CD4-positive, alpha-beta T cell (primary cell): ENCODE measurements at regions not wholly inside any gene's neighbourhood (a gene's known extent, or its start where the extent isn't known, plus 50 kb on each side); places are given as distances from the start of the nearest gene placed in this dataset.

ENCODE experiments used
- ATAC-seq: fragments of 200-7000 bp; cut with Tn5 transposase; one replicate; pipeline ENCODE4 v1.10.0; 2022; ENCODE audit warnings: mild to moderate bottlenecking; ENCODE audit not compliant: poor library complexity
- CTCF ChIA-PET: fragments of 350-600 bp; sonication (Branson Sonifier 250); formaldehyde crosslinking; loops from one replicate; lab custom pipeline; 2021; ENCODE audit warnings: antibody characterized with exemption, inconsistent platforms; lab: Charles Lee
- POLR2A ChIA-PET: fragments of 350-600 bp; sonication (Branson Sonifier 250); formaldehyde crosslinking; loops from one replicate; lab custom pipeline; 2021; ENCODE audit warnings: antibody characterized with exemption, inconsistent platforms; lab: Charles Lee
- DNase-seq, 14 experiments: peaks; one replicate each; pipeline ENCODE4 v3.0.0-alpha.2; 2013 to 2020; ENCODE audit warnings: mixed read lengths in 2 of 14
- H3K27ac ChIP-seq, 2 donors: one replicate each; pipeline versions ENCODE4 v1.5.1 to v1.7.0; 2013; ENCODE audit warnings: low read length in 2 of 2, low read depth in 1 of 2, mild to moderate bottlenecking in 1 of 2
- H3K27me3 ChIP-seq, 2 experiments: 1 replicate in 1 of 2; 2 replicates in 1 of 2; pipeline versions ENCODE4 v1.6.1 to v1.7.0; 2013; ENCODE audit warnings: low read length in 2 of 2, control low read depth in 1 of 2, mild to moderate bottlenecking in 1 of 2, moderate library complexity in 1 of 2; ENCODE audit not compliant: insufficient read depth in 2 of 2, control insufficient read depth in 1 of 2
- H3K36me3 ChIP-seq: one replicate; pipeline ENCODE4 v1.6.1; 2013; ENCODE audit warnings: low read length, control low read depth; ENCODE audit not compliant: insufficient read depth
- H3K4me1 ChIP-seq: one replicate; pipeline ENCODE4 v1.6.1; 2013; ENCODE audit warnings: low read length, control low read depth; ENCODE audit not compliant: insufficient read depth
- H3K4me3 ChIP-seq: one replicate; pipeline ENCODE4 v1.5.1; 2013; ENCODE audit warnings: mild to moderate bottlenecking, low read length, moderate library complexity
- H3K9me3 ChIP-seq, 2 experiments: 1 replicate in 1 of 2; 2 replicates in 1 of 2; pipeline versions ENCODE4 v1.6.1 to v1.7.0; 2013; ENCODE audit warnings: low read length in 2 of 2, mild to moderate bottlenecking in 2 of 2, control low read depth in 1 of 2, moderate library complexity in 1 of 2; ENCODE audit not compliant: control insufficient read depth in 1 of 2, insufficient read depth in 1 of 2
- H3K27ac Mint-ChIP-seq: one replicate; pipeline ENCODE4 v1.8.0; 2020; ENCODE audit warnings: mixed read lengths
- H3K27me3 Mint-ChIP-seq: one replicate; pipeline ENCODE4 v1.8.0; 2021; ENCODE audit warnings: mixed read lengths
- H3K36me3 Mint-ChIP-seq: one replicate; pipeline ENCODE4 v1.8.0; 2021; ENCODE audit warnings: low read depth, mixed read lengths
- H3K4me1 Mint-ChIP-seq: one replicate; pipeline ENCODE4 v1.8.0; 2021; ENCODE audit warnings: low read depth, mixed read lengths
- H3K4me3 Mint-ChIP-seq: one replicate; pipeline ENCODE4 v1.8.0; 2020; ENCODE audit warnings: mild to moderate bottlenecking, mixed read lengths
- H3K9me3 Mint-ChIP-seq: one replicate; pipeline ENCODE4 v1.8.0; 2020; ENCODE audit warnings: mixed read lengths
- CTCF ChIP-seq: fragments of 200-600 bp; IDR thresholded peaks from one replicate; pipeline ENCODE4 v1.8.0; 2022; ENCODE audit warnings: antibody characterized with exemption, mild to moderate bottlenecking
- intact Hi-C, 2 experiments: fragments of 100-400 bp; cut with DNase I in 1 of 2; cut with micrococcal nuclease in 1 of 2; formaldehyde crosslinking; loops; one replicate each; pipeline versions ENCODE4 v1.15.1 to v1.9.0; 2023 to 2025; cut with DNase I, micrococcal nuclease

- ATAC-seq, result no peak
- H3K4me1 Mint-ChIP-seq, result no peaks in the 10 kb centered on the region
- CTCF ChIA-PET, result no interaction called here
Observed at GRCh38 chr4:65918872-65919271, 248.6 kb upstream of the EPHA5 start.

GRCh38 chr4:65918212-65918611 is 247.9 kb upstream of the EPHA5 start:
- H3K27me3 ChIP-seq, result no peaks in the 10 kb centered on the region
- no peak overlapping the region for H3K4me3 ChIP-seq
- no peak overlapping the region for H3K27ac ChIP-seq
- no peak for ATAC-seq
- no peak for DNase-seq
- H3K4me1 ChIP-seq, result no peaks in the 10 kb centered on the region
- ChIA-PET POLR2A (no interaction called here), CTCF (no interaction called here)
- H3K27me3 Mint-ChIP-seq, result no peaks in the 10 kb centered on the region
- H3K9me3 Mint-ChIP-seq, result peaks cover 11% of the 10 kb centered on the region
- H3K36me3 Mint-ChIP-seq, result no peaks in the 10 kb centered on the region
- TF ChIP-seq CTCF, result no peak
- no peaks in the 10 kb centered on the region for H3K36me3 ChIP-seq
- H3K9me3 ChIP-seq, result peaks cover 0 to 3% of the 10 kb centered on the region in 2 experiments
- intact Hi-C loops, result no loop called here
- H3K27ac Mint-ChIP-seq, result no peak overlapping the region
- H3K4me1 Mint-ChIP-seq, result no peaks in the 10 kb centered on the region
- no peak overlapping the region for H3K4me3 Mint-ChIP-seq

More at GRCh38 chr4:65918872-65919271, 248.6 kb upstream of the EPHA5 start:
- no peak overlapping the region for H3K27ac Mint-ChIP-seq
- no peak for TF ChIP-seq CTCF
- POLR2A ChIA-PET, result no interaction called here
- no peaks in the 10 kb centered on the region for H3K27me3 Mint-ChIP-seq
- peaks cover 9% of the 10 kb centered on the region for H3K9me3 Mint-ChIP-seq
- Histone ChIP-seq H3K27me3 (no peaks in the 10 kb centered on the region), H3K9me3 (peaks cover 0 to 3% of the 10 kb centered on the region in 2 experiments), H3K27ac (no peak overlapping the region), H3K4me3 (no peak overlapping the region), H3K36me3 (no peaks in the 10 kb centered on the region), H3K4me1 (no peaks in the 10 kb centered on the region)
- intact Hi-C loops, result no loop called here
- DNase-seq, result no peak
- no peak overlapping the region for H3K4me3 Mint-ChIP-seq
- no peaks in the 10 kb centered on the region for H3K36me3 Mint-ChIP-seq

- H3K27ac ChIP-seq, result no peak overlapping the region
- no peaks in the 10 kb centered on the region for H3K27me3 ChIP-seq
- intact Hi-C loops, result no loop called here
- peaks cover 11% of the 10 kb centered on the region for H3K9me3 Mint-ChIP-seq
- peaks cover 0 to 3% of the 10 kb centered on the region in 2 experiments for H3K9me3 ChIP-seq
- H3K27ac Mint-ChIP-seq, result no peak overlapping the region
- no peak overlapping the region for H3K4me3 ChIP-seq
- DNase-seq (no peak), ATAC-seq (no peak)
- ChIA-PET POLR2A (no interaction called here), CTCF (no interaction called here)
- H3K36me3 ChIP-seq, result no peaks in the 10 kb centered on the region
- no peak overlapping the region for H3K4me3 Mint-ChIP-seq
- TF ChIP-seq CTCF, result no peak
- H3K36me3 Mint-ChIP-seq, result no peaks in the 10 kb centered on the region
- H3K27me3 Mint-ChIP-seq, result no peaks in the 10 kb centered on the region
- no peaks in the 10 kb centered on the region for H3K4me1 ChIP-seq
- H3K4me1 Mint-ChIP-seq, result no peaks in the 10 kb centered on the region
Observed at GRCh38 chr4:65917486-65917885, 247.2 kb upstream of the EPHA5 start.
